A673 (cell line): ENCODE measurements at regions not wholly inside any gene's neighbourhood (a gene's known extent, or its start where the extent isn't known, plus 50 kb on each side); places are given as distances from the start of the nearest gene placed in this dataset.

Source experiments
- BruUV-seq: library from RNA; stranded (reverse); fragments of 400-500 nt; replicated peaks from 2 replicates; lab custom pipeline; 2021; lab: Mats Ljungman, UMichigan
- CTCF ChIA-PET: fragments of 300-600 bp; sonication (Branson Sonifier 250); formaldehyde crosslinking; loops from one replicate; lab custom pipeline; 2022; ENCODE audit warnings: antibody characterized with exemption; lab: Charles Lee
- POLR2A ChIA-PET: fragments of 300-600 bp; sonication (Branson Sonifier 250); formaldehyde crosslinking; loops from one replicate; lab custom pipeline; 2022; ENCODE audit warnings: antibody characterized with exemption; ENCODE audit not compliant: low non-redundant PET; lab: Charles Lee
- DNase-seq: peaks from one replicate; pipeline ENCODE4 v3.0.0-alpha.2; 2015; ENCODE audit warnings: low spot score
- H3K27ac ChIP-seq: fragments of 200-600 bp; sonication (generic); 2 replicates; pipeline ENCODE4 v1.5.1; 2016; ENCODE audit warnings: mixed run types, low read depth, mild to moderate bottlenecking, mixed read lengths, antibody characterized with exemption, low read length; ENCODE audit not compliant: poor library complexity, severe bottlenecking
- H3K27me3 ChIP-seq: fragments of 200-600 bp; sonication (generic); replicated peaks from 2 replicates; pipeline ENCODE4 v1.6.1; 2017; ENCODE audit warnings: mixed run types, low read depth, mild to moderate bottlenecking, mixed read lengths, antibody characterized with exemption, low read length; ENCODE audit not compliant: insufficient read depth, poor library complexity
- H3K36me3 ChIP-seq: fragments of 200-600 bp; sonication (generic); 2 replicates; pipeline ENCODE4 v1.6.1; 2016; ENCODE audit warnings: mixed run types, mild to moderate bottlenecking, mixed read lengths, antibody characterized with exemption, low read length; ENCODE audit not compliant: insufficient read depth, poor library complexity, severe bottlenecking
- H3K4me1 ChIP-seq: fragments of 200-600 bp; sonication (generic); 2 replicates; pipeline ENCODE4 v1.6.1; 2017; ENCODE audit warnings: mixed run types, mild to moderate bottlenecking, mixed read lengths, antibody characterized with exemption, low read length; ENCODE audit not compliant: insufficient read depth, poor library complexity, severe bottlenecking
- H3K4me3 ChIP-seq: fragments of 200-600 bp; sonication (generic); 2 replicates; pipeline ENCODE4 v1.5.1; 2016; ENCODE audit warnings: low read depth, mixed run types, mild to moderate bottlenecking, mixed read lengths, low read length; ENCODE audit not compliant: poor library complexity, severe bottlenecking
- H3K9me3 ChIP-seq: fragments of 200-600 bp; sonication (generic); 2 replicates; pipeline ENCODE4 v1.6.1; 2016; ENCODE audit warnings: mixed run types, low read depth, mild to moderate bottlenecking, mixed read lengths, antibody characterized with exemption, low read length; ENCODE audit not compliant: poor library complexity, severe bottlenecking
- CTCF ChIP-seq: fragments of 300-800, 200-600 bp; sonication (generic); conservative IDR thresholded peaks from 2 replicates; pipeline ENCODE4 v1.5.1; 2017; ENCODE audit warnings: low read depth, mild to moderate bottlenecking, antibody characterized with exemption, low read length, moderate library complexity, mixed read lengths
- EZH2 ChIP-seq: fragments of 200-600 bp; sonication (generic); IDR thresholded peaks from 2 replicates; pipeline ENCODE4 v1.6.1; 2017; ENCODE audit warnings: borderline replicate concordance, low read depth, mild to moderate bottlenecking, mixed read lengths, antibody characterized with exemption, low read length; ENCODE audit not compliant: poor library complexity, severe bottlenecking
- intact Hi-C: fragments of 100-400 bp; cut with micrococcal nuclease; formaldehyde crosslinking; loops from one replicate; pipeline ENCODE4 v1.10.0; 2022; ENCODE audit not compliant: unreplicated experiment

GRCh38 chr6:4606821-4607704 lies 169.1 kb upstream of the CDYL start:
- ChIA-PET POLR2A (no interaction called here), CTCF (no interaction called here)
- Histone ChIP-seq H3K36me3 (no peaks in the 10 kb centered on the region), H3K27me3 (no peaks in the 10 kb centered on the region), H3K4me1 (no peaks in the 10 kb centered on the region), H3K4me3 (no peak overlapping the region), H3K27ac (no peak overlapping the region), H3K9me3 (no peaks in the 10 kb centered on the region)
- TF ChIP-seq CTCF (no peak), EZH2 (no peak)
- intact Hi-C loops = no loop called here
- no TSS peak for BruUV-seq
- no peak for DNase-seq

- H3K27ac ChIP-seq = no peak overlapping the region
- no peaks in the 10 kb centered on the region for H3K27me3 ChIP-seq
- H3K4me1 ChIP-seq = no peaks in the 10 kb centered on the region
- H3K4me3 ChIP-seq = no peak overlapping the region
- TF ChIP-seq EZH2 (no peak), CTCF (no peak)
- no peaks in the 10 kb centered on the region for H3K9me3 ChIP-seq
- no peaks in the 10 kb centered on the region for H3K36me3 ChIP-seq
- DNase-seq = no peak
- intact Hi-C loops = no loop called here
- no TSS peak for BruUV-seq
- POLR2A ChIA-PET = no interaction called here
- CTCF ChIA-PET = no interaction called here
These were observed 170.2 kb upstream of the CDYL start for GRCh38 chr6:4606016-4606415.

- intact Hi-C loops = no loop called here
- Histone ChIP-seq H3K4me3 (no peak overlapping the region), H3K27me3 (no peaks in the 10 kb centered on the region), H3K27ac (no peak overlapping the region), H3K4me1 (no peaks in the 10 kb centered on the region), H3K36me3 (no peaks in the 10 kb centered on the region), H3K9me3 (no peaks in the 10 kb centered on the region)
- CTCF ChIA-PET = no interaction called here
- DNase-seq = no peak
- TF ChIP-seq CTCF = no peak
- TF ChIP-seq EZH2 = no peak
- POLR2A ChIA-PET = no interaction called here
- no TSS peak for BruUV-seq
These were observed 172.3 kb upstream of the CDYL start for GRCh38 chr6:4603856-4604369.
